AG09309 (cell line): ENCODE measurements at regions not wholly inside any gene's neighbourhood (a gene's known extent, or its start where the extent isn't known, plus 50 kb on each side); places are given as distances from the start of the nearest gene placed in this dataset.

ENCODE experiments used
- DNase-seq: peaks from one replicate; pipeline ENCODE4 v3.0.0-alpha.2; 2010; ENCODE audit warnings: low read depth
- H3K4me3 ChIP-seq: 2 replicates; pipeline ENCODE4 v1.5.1; 2011; ENCODE audit warnings: mild to moderate bottlenecking, low read depth, low read length, moderate library complexity; ENCODE audit not compliant: control insufficient read depth
- CTCF ChIP-seq: IDR thresholded peaks from 2 replicates; pipeline ENCODE4 v1.5.1; 2011; ENCODE audit warnings: mild to moderate bottlenecking, low read depth, low read length, inconsistent platforms; ENCODE audit not compliant: insufficient read depth, control insufficient read depth; ENCODE audit errors: missing control alignments

GRCh38 chr17:34762078-34762477 lies 182.7 kb downstream of the TMEM132E start:
- no peak overlapping the region for H3K4me3 ChIP-seq
- no peak for DNase-seq
- no peak for TF ChIP-seq CTCF

- DNase-seq, result no peak
- TF ChIP-seq CTCF, result no peak
- H3K4me3 ChIP-seq, result no peak overlapping the region
Measured at GRCh38 chr17:34761646-34762045, 182.3 kb downstream of the TMEM132E start.

- no peak overlapping the region for H3K4me3 ChIP-seq
- no peak for TF ChIP-seq CTCF
- no peak for DNase-seq
Measured at GRCh38 chr17:34760931-34761495, 181.6 kb downstream of the TMEM132E start.

GRCh38 chr17:34758718-34759117 lies 179.3 kb downstream of the TMEM132E start:
- TF ChIP-seq CTCF, result no peak
- DNase-seq, result no peak

GRCh38 chr17:34758316-34758715 lies 178.9 kb downstream of the TMEM132E start:
- DNase-seq, result no peak
- no peak overlapping the region for H3K4me3 ChIP-seq
- TF ChIP-seq CTCF, result no peak

More at GRCh38 chr17:34758718-34759117, 179.3 kb downstream of the TMEM132E start:
- no peak overlapping the region for H3K4me3 ChIP-seq

- H3K4me3 ChIP-seq, result no peak overlapping the region
- TF ChIP-seq CTCF, result no peak
Measured at GRCh38 chr17:34757611-34758010, 178.2 kb downstream of the TMEM132E start.

GRCh38 chr17:34757106-34757505 lies 177.7 kb downstream of the TMEM132E start:
- TF ChIP-seq CTCF, result no peak
- no peak overlapping the region for H3K4me3 ChIP-seq
- DNase-seq, result no peak

More at GRCh38 chr17:34757611-34758010, 178.2 kb downstream of the TMEM132E start:
- no peak for DNase-seq
